Kidney (tissue), 13 donors: ENCODE measurements at regions not wholly inside any gene's neighbourhood (a gene's known extent, or its start where the extent isn't known, plus 50 kb on each side); places are given as distances from the start of the nearest gene placed in this dataset.

Source experiments
- DNase-seq, 5 donors: peaks; one replicate each; pipeline ENCODE4 v3.0.0-alpha.2; 2013 to 2020
- FAIRE-seq: peaks from 2 replicates; lab custom pipeline; 2012; peaks lifted over from hg19 to GRCh38; lab: Jason Lieb, UNC
- H3K27ac ChIP-seq, 2 donors: one replicate each; pipeline ENCODE4 v1.7.0; 2013; ENCODE audit warnings: low read depth in 2 of 2, low read length in 2 of 2, inconsistent platforms in 1 of 2
- H3K27me3 ChIP-seq: one replicate; pipeline ENCODE4 v1.7.1; 2013; ENCODE audit warnings: low read length, inconsistent platforms; ENCODE audit not compliant: control insufficient read depth, insufficient read depth
- H3K36me3 ChIP-seq, 3 donors: one replicate each; pipeline versions ENCODE4 v1.7.0 to v1.7.1; 2013; ENCODE audit warnings: low read length in 3 of 3, control low read depth in 1 of 3, inconsistent platforms in 1 of 3; ENCODE audit not compliant: insufficient read depth in 3 of 3, control insufficient read depth in 2 of 3
- H3K4me1 ChIP-seq, 3 donors: one replicate each; pipeline versions ENCODE4 v1.7.0 to v1.7.1; 2013; ENCODE audit warnings: low read length in 3 of 3, inconsistent platforms in 1 of 3, low read depth in 1 of 3; ENCODE audit not compliant: control insufficient read depth in 2 of 3, insufficient read depth in 2 of 3
- H3K4me3 ChIP-seq, 3 donors: one replicate each; pipeline versions ENCODE4 v1.7.0 to v1.8.1; 2013; ENCODE audit warnings: low read length in 3 of 3, control low read depth in 1 of 3, inconsistent platforms in 1 of 3
- H3K9ac ChIP-seq, 3 donors: one replicate each; pipeline versions ENCODE4 v1.7.0 to v1.7.1; 2013; ENCODE audit warnings: low read length in 3 of 3, control low read depth in 1 of 3, inconsistent platforms in 1 of 3
- H3K9me3 ChIP-seq, 3 donors: one replicate each; pipeline versions ENCODE4 v1.7.0 to v1.7.1; 2013; ENCODE audit warnings: low read length in 3 of 3, control low read depth in 1 of 3, inconsistent platforms in 1 of 3; ENCODE audit not compliant: control insufficient read depth in 2 of 3, insufficient read depth in 1 of 3
- intact Hi-C: fragments of 100-400 bp; cut with DNase I; formaldehyde crosslinking; loops from one replicate; pipeline ENCODE4 v1.11.1; 2022
- TF ChIP-seq, protein P1 (sequence below): IDR thresholded peaks from 3 replicates; pipeline ENCODE4 v1.5.1; 2012; ENCODE audit warnings: mild to moderate bottlenecking, moderate library complexity, borderline replicate concordance; ENCODE audit not compliant: insufficient read depth; ENCODE audit errors: extremely low read depth
- donor health status: control.
- donor health status: control.
- donor health status: control.
- donor health status: control.
- donor health status: control.
- donor health status: DM: yes; HTN: yes; CAD: no.
- donor health status: Normal renal cell carcinoma (clear cell type).

DNA sequence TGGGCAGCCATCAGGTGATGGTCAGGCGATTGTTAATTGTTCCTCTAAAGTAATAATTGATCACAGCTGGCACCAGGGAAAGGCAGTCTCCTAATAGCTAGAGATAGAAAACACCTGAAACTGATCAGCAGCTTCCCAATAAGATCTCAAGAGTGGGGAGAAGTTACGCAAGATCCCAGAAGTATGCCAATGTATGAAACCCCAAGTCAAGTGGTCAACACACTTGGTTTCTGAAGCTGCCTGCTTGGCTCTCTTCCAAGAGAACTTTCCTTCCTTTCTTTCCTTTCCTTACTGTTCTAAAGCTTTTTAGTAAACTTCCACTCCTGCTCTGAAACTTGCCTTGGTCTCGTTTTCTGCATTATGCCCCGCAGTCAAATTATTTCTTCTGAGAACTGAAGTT, 201.6 kb upstream of the SKOR2 start:
- H3K27me3 ChIP-seq, result no peaks in the 10 kb centered on the region
- FAIRE-seq, result no peak

DNA sequence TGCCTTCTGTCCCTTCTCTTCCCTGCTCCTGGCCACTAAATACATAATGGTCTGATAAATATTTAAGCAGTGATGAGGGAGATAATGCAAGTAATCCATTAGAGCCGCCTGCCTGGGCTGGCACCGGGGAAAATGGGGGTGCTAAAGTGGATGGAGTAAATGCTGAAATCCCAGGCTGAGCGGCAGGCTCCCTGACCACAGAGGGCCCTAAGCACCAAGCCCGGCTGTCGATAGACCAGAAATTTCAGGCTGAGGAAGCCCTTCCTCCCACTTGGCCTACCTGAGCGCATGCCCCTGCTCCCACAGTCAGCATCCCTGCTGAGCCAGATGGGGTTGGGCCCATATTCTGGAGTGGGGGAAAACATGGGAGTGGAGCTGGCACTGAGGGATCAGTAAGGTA, 197.5 kb upstream of the SKOR2 start:
- H3K27ac ChIP-seq, result no peak overlapping the region
- FAIRE-seq, result no peak
- intact Hi-C loops, result no loop called here

More for the DNA sequence above, 201.6 kb upstream of the SKOR2 start:
- H3K27ac ChIP-seq, result no peak overlapping the region
- no peaks in the 10 kb centered on the region for H3K36me3 ChIP-seq
- DNase-seq, result no peak
- H3K4me1 ChIP-seq, result no peaks in the 10 kb centered on the region
- H3K4me3 ChIP-seq, result no peak overlapping the region
- H3K9me3 ChIP-seq, result no peaks in the 10 kb centered on the region
- intact Hi-C loops, result no loop called here
- TF ChIP-seq, protein P1, sequence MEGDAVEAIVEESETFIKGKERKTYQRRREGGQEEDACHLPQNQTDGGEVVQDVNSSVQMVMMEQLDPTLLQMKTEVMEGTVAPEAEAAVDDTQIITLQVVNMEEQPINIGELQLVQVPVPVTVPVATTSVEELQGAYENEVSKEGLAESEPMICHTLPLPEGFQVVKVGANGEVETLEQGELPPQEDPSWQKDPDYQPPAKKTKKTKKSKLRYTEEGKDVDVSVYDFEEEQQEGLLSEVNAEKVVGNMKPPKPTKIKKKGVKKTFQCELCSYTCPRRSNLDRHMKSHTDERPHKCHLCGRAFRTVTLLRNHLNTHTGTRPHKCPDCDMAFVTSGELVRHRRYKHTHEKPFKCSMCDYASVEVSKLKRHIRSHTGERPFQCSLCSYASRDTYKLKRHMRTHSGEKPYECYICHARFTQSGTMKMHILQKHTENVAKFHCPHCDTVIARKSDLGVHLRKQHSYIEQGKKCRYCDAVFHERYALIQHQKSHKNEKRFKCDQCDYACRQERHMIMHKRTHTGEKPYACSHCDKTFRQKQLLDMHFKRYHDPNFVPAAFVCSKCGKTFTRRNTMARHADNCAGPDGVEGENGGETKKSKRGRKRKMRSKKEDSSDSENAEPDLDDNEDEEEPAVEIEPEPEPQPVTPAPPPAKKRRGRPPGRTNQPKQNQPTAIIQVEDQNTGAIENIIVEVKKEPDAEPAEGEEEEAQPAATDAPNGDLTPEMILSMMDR, result no peak
- H3K9ac ChIP-seq, result no peak overlapping the region

DNA sequence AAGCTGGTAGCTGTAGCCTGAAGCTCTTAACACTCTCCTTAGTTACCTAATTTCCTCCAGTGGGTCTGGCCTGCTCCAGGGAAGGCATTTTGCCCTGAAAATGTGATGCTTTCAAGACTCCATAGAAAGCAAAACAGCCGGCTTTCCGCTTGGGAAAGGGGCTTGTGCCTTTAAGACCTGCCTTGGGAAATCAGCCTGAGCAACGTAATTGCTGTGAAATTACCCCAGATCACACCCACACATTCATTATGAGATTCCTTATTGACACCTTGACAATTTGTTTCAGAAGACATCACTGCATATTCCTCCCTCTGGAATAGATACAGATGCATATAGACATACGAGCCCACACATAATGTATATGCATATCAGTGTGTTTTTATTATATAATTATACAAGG, 190.5 kb upstream of the SKOR2 start:
- DNase-seq (no peak), FAIRE-seq (no peak)
- H3K4me1 ChIP-seq, result no peaks in the 10 kb centered on the region
- H3K9ac ChIP-seq, result no peak overlapping the region
- no peaks in the 10 kb centered on the region for H3K27me3 ChIP-seq
- TF ChIP-seq, protein P1, result no peak
- H3K36me3 ChIP-seq, result no peaks in the 10 kb centered on the region
- no peak overlapping the region for H3K27ac ChIP-seq
- peaks cover 0 to 4% (median 3%) of the 10 kb centered on the region in 3 donors for H3K9me3 ChIP-seq
- intact Hi-C loops, result no loop called here
- no peak overlapping the region for H3K4me3 ChIP-seq

More for the DNA sequence above, 197.5 kb upstream of the SKOR2 start:
- Histone ChIP-seq H3K4me1 (no peaks in the 10 kb centered on the region), H3K27me3 (no peaks in the 10 kb centered on the region), H3K9ac (no peak overlapping the region), H3K4me3 (no peak overlapping the region), H3K36me3 (no peaks in the 10 kb centered on the region), H3K9me3 (peaks cover 0 to 4% (median 3%) of the 10 kb centered on the region in 3 donors)
- DNase-seq, result no peak
- TF ChIP-seq, protein P1, result no peak

DNA sequence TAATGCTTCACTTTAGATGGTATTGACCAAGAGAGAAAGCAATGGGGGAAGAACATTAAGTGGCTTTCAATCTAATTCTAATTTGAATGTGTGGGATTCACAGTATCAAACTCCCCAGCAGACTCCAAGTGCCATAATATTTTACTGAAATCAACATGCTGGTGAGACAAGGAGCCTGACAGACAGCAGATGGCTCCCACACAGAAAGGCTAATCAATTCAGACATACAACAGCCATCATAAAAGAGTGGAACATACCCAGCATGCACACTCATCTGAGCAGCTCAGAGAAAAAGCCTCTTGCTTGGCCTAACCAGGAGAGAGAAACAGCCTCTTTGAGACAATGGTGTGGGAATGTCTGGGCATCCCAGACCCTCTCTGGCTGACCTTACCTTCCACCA, 186.5 kb upstream of the SKOR2 start:
- intact Hi-C loops, result no loop called here
- DNase-seq, result no peak
- no peak for FAIRE-seq
- H3K27ac ChIP-seq, result no peak overlapping the region
- no peaks in the 10 kb centered on the region for H3K27me3 ChIP-seq
- TF ChIP-seq, protein P1, result no peak
- no peaks in the 10 kb centered on the region for H3K4me1 ChIP-seq
- H3K9ac ChIP-seq, result no peak overlapping the region
- H3K4me3 ChIP-seq, result no peak overlapping the region
- no peaks in the 10 kb centered on the region for H3K36me3 ChIP-seq
- H3K9me3 ChIP-seq, result no peaks in the 10 kb centered on the region
